ENCODE measurements at regions not wholly inside any gene's neighbourhood (a gene's known extent, or its start where the extent isn't known, plus 50 kb on each side); places are given as distances from the start of the nearest gene placed in this dataset.

GRCh38 chr16:77553130-77553529 is 118.3 kb upstream of the ADAMTS18 start:
- no peak for DNase-seq (ENCODE audit: low read depth in 2 of 2)

GRCh38 chr16:77555126-77555525 is 120.3 kb upstream of the ADAMTS18 start:
- no peak for DNase-seq (ENCODE audit: low read depth in 2 of 2)

- no peak for DNase-seq (ENCODE audit: low read depth in 2 of 2)
These were observed 121.0 kb upstream of the ADAMTS18 start for GRCh38 chr16:77555791-77556190.

GRCh38 chr16:77556201-77556873 is 121.5 kb upstream of the ADAMTS18 start:
- DNase-seq (ENCODE audit: low read depth in 2 of 2), result no peak

GRCh38 chr16:77557385-77557784 is 122.6 kb upstream of the ADAMTS18 start:
- DNase-seq (ENCODE audit: low read depth in 2 of 2), result no peak

- DNase-seq (ENCODE audit: low read depth in 2 of 2), result no peak
These were observed 124.0 kb upstream of the ADAMTS18 start for GRCh38 chr16:77558786-77559185.

- DNase-seq (ENCODE audit: low read depth in 2 of 2), result no peak
These were observed 127.7 kb upstream of the ADAMTS18 start for GRCh38 chr16:77562497-77562896.

GRCh38 chr16:77564791-77565390 is 130.1 kb upstream of the ADAMTS18 start:
- DNase-seq (ENCODE audit: low read depth in 2 of 2), result peak in 1 of 2 donors; percentile 67

- peak in 1 of 2 donors; percentile 86 for DNase-seq (ENCODE audit: low read depth in 2 of 2)
These were observed 134.6 kb upstream of the ADAMTS18 start for GRCh38 chr16:77569406-77569805.

- DNase-seq (ENCODE audit: low read depth in 2 of 2), result peak; percentile 49 to 60
These were observed 135.7 kb upstream of the ADAMTS18 start for GRCh38 chr16:77570574-77570973.

GRCh38 chr16:77571115-77571862 is 136.5 kb upstream of the ADAMTS18 start:
- DNase-seq (ENCODE audit: low read depth in 2 of 2), result no peak

GRCh38 chr16:77574867-77575624 is 140.2 kb upstream of the ADAMTS18 start:
- peak; percentile 77 to 97 for DNase-seq (ENCODE audit: low read depth in 2 of 2)

- peak in 1 of 2 donors; percentile 23 for DNase-seq (ENCODE audit: low read depth in 2 of 2)
These were observed 142.9 kb upstream of the NUDT7 start for GRCh38 chr16:77579351-77579891.

- no peak for DNase-seq (ENCODE audit: low read depth in 2 of 2)
These were observed 140.6 kb upstream of the NUDT7 start for GRCh38 chr16:77581706-77582105.

GRCh38 chr16:77584205-77584859 is 138.0 kb upstream of the NUDT7 start:
- peak; percentile 75 to 84 for DNase-seq (ENCODE audit: low read depth in 2 of 2)

GRCh38 chr16:77585379-77586251 is 136.7 kb upstream of the NUDT7 start:
- peak; percentile 98 for DNase-seq (ENCODE audit: low read depth in 2 of 2)

- no peak for DNase-seq (ENCODE audit: low read depth in 2 of 2)
These were observed 133.9 kb upstream of the NUDT7 start for GRCh38 chr16:77588389-77588788.

- DNase-seq (ENCODE audit: low read depth in 2 of 2), result no peak
These were observed 133.1 kb upstream of the NUDT7 start for GRCh38 chr16:77589071-77589765.

- DNase-seq (ENCODE audit: low read depth in 2 of 2), result no peak
These were observed 131.6 kb upstream of the NUDT7 start for GRCh38 chr16:77590707-77591106.
